22Rv1 (cell line): ENCODE measurements at regions not wholly inside any gene's neighbourhood (a gene's known extent, or its start where the extent isn't known, plus 50 kb on each side); places are given as distances from the start of the nearest gene placed in this dataset.

ENCODE experiments used
- CTCF ChIP-seq: fragments of 450-650 bp; IDR thresholded peaks from 2 replicates; pipeline ENCODE4 v1.5.1; 2017; ENCODE audit warnings: mild to moderate bottlenecking
- ZFX ChIP-seq: fragments of 450-650 bp; IDR thresholded peaks from 2 replicates; pipeline ENCODE4 v1.6.1; 2017; ENCODE audit warnings: antibody characterized with exemption, borderline replicate concordance

DNA sequence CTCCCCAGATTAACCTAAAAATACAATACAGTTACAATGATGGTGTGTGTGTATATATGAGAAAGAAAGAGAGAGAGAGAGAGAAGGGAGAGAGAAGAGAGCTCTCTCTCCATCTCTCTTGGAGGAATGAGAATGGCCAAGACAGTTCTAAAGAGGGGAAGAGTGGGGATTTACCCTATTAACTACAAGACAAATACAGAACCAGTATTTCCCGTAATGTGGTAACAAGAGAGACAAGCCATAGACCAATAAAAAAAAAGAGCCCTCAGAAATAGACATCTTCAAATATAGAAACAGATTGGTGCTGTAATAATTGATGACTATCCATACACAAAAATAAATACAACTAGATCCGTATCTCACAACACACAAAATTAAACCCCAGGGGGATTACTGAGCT is 87.0 kb downstream of the NSMCE3 start:
- TF ChIP-seq CTCF, result no peak
- TF ChIP-seq ZFX, result no peak
